HL-60 (cell line): ENCODE measurements at regions not wholly inside any gene's neighbourhood (a gene's known extent, or its start where the extent isn't known, plus 50 kb on each side); places are given as distances from the start of the nearest gene placed in this dataset.

Source experiments
- DNase-seq, 2 experiments: peaks; one replicate each; pipeline ENCODE4 v3.0.0-alpha.2; 2010 to 2020; ENCODE audit warnings: low read depth in 1 of 2, low spot score in 1 of 2
- H3K27ac ChIP-seq: fragments of 250-450 bp; sonication (Bioruptor Pico); replicated peaks from 2 replicates; pipeline ENCODE4 v1.5.1; 2020; ENCODE audit warnings: mild to moderate bottlenecking, moderate library complexity
- H3K27me3 ChIP-seq: fragments of 250-450 bp; sonication (Bioruptor Pico); 2 replicates; pipeline ENCODE4 v1.5.1; 2021; ENCODE audit warnings: mild to moderate bottlenecking, moderate library complexity; ENCODE audit not compliant: insufficient read depth, poor library complexity, severe bottlenecking
- H3K4me3 ChIP-seq: replicated peaks from 2 replicates; pipeline ENCODE4 v1.5.1; 2011; ENCODE audit warnings: mild to moderate bottlenecking, control low read depth, low read length; ENCODE audit not compliant: insufficient read depth
- GABPA ChIP-seq: IDR thresholded peaks from 2 replicates; pipeline ENCODE4 v1.6.1; 2012; ENCODE audit warnings: low read depth
- POLR2AphosphoS5 ChIP-seq: IDR thresholded peaks from 2 replicates; pipeline ENCODE4 v1.6.1; 2012; ENCODE audit warnings: low read depth
- SPI1 ChIP-seq: IDR thresholded peaks from 2 replicates; pipeline ENCODE4 v1.6.1; 2012; ENCODE audit warnings: low read depth, mild to moderate bottlenecking, borderline replicate concordance
- TF ChIP-seq, protein P1 (sequence below): IDR thresholded peaks from 2 replicates; pipeline ENCODE4 v1.6.1; 2012; ENCODE audit warnings: low read depth; ENCODE audit not compliant: insufficient replicate concordance
- TF ChIP-seq, protein P2 (sequence below): IDR thresholded peaks from one replicate; pipeline ENCODE4 v1.5.1; 2011; ENCODE audit warnings: low read length, control low read depth, inconsistent platforms; ENCODE audit not compliant: insufficient read depth

DNA sequence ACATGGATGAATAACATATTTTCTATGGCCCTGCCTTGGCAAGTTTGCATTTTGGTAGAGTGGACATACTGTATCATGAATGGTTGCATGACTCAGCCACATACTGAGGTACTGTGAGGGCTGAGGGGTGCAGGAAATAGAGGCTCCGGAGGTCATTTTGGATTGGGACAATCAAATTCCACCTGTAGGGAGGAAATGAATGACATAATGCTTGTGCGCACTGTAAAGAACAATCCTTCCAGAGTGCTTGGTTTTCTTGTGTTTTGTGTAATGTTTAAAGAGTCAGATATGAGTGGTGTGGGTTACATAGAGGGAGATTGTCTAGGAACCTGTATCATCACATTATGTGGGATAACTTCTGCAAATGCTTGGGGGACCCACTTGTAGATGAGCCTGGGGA lies 329.9 kb upstream of the PROX1 start:
- TF ChIP-seq, protein P1, sequence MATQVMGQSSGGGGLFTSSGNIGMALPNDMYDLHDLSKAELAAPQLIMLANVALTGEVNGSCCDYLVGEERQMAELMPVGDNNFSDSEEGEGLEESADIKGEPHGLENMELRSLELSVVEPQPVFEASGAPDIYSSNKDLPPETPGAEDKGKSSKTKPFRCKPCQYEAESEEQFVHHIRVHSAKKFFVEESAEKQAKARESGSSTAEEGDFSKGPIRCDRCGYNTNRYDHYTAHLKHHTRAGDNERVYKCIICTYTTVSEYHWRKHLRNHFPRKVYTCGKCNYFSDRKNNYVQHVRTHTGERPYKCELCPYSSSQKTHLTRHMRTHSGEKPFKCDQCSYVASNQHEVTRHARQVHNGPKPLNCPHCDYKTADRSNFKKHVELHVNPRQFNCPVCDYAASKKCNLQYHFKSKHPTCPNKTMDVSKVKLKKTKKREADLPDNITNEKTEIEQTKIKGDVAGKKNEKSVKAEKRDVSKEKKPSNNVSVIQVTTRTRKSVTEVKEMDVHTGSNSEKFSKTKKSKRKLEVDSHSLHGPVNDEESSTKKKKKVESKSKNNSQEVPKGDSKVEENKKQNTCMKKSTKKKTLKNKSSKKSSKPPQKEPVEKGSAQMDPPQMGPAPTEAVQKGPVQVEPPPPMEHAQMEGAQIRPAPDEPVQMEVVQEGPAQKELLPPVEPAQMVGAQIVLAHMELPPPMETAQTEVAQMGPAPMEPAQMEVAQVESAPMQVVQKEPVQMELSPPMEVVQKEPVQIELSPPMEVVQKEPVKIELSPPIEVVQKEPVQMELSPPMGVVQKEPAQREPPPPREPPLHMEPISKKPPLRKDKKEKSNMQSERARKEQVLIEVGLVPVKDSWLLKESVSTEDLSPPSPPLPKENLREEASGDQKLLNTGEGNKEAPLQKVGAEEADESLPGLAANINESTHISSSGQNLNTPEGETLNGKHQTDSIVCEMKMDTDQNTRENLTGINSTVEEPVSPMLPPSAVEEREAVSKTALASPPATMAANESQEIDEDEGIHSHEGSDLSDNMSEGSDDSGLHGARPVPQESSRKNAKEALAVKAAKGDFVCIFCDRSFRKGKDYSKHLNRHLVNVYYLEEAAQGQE: no peak
- no peak for TF ChIP-seq SPI1
- TF ChIP-seq GABPA: no peak
- no peak for TF ChIP-seq POLR2AphosphoS5
- TF ChIP-seq, protein P2, sequence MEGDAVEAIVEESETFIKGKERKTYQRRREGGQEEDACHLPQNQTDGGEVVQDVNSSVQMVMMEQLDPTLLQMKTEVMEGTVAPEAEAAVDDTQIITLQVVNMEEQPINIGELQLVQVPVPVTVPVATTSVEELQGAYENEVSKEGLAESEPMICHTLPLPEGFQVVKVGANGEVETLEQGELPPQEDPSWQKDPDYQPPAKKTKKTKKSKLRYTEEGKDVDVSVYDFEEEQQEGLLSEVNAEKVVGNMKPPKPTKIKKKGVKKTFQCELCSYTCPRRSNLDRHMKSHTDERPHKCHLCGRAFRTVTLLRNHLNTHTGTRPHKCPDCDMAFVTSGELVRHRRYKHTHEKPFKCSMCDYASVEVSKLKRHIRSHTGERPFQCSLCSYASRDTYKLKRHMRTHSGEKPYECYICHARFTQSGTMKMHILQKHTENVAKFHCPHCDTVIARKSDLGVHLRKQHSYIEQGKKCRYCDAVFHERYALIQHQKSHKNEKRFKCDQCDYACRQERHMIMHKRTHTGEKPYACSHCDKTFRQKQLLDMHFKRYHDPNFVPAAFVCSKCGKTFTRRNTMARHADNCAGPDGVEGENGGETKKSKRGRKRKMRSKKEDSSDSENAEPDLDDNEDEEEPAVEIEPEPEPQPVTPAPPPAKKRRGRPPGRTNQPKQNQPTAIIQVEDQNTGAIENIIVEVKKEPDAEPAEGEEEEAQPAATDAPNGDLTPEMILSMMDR: no peak
- H3K4me3 ChIP-seq: no peak overlapping the region
- no peak overlapping the region for H3K27ac ChIP-seq
- peaks cover 4% of the 10 kb centered on the region for H3K27me3 ChIP-seq
- DNase-seq: no peak

DNA sequence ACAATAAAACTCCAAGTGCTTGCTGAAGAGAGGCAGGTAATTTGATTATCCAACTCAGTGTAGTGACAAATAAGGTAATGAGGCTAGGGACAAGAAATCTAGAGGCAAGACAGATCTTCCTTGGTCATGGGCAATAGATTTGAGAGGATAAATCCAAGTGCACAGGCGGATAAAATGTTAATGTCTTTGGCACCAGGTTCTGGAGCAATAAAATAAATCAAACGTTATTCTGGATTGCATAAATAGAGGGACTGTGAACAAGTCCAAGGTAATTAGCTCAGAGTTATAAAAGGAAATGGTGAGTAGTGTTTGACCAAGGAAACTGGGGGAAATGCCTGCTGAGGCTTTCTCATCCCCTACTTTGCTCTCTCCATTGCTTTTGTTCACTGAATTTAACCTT lies 329.3 kb upstream of the PROX1 start:
- no peak for DNase-seq
- Histone ChIP-seq H3K4me3 (no peak overlapping the region), H3K27me3 (peaks cover 4% of the 10 kb centered on the region), H3K27ac (no peak overlapping the region)
- TF ChIP-seq GABPA (no peak), POLR2AphosphoS5 (no peak), SPI1 (no peak)
- TF ChIP-seq, protein P1: no peak
- TF ChIP-seq, protein P2: no peak

DNA sequence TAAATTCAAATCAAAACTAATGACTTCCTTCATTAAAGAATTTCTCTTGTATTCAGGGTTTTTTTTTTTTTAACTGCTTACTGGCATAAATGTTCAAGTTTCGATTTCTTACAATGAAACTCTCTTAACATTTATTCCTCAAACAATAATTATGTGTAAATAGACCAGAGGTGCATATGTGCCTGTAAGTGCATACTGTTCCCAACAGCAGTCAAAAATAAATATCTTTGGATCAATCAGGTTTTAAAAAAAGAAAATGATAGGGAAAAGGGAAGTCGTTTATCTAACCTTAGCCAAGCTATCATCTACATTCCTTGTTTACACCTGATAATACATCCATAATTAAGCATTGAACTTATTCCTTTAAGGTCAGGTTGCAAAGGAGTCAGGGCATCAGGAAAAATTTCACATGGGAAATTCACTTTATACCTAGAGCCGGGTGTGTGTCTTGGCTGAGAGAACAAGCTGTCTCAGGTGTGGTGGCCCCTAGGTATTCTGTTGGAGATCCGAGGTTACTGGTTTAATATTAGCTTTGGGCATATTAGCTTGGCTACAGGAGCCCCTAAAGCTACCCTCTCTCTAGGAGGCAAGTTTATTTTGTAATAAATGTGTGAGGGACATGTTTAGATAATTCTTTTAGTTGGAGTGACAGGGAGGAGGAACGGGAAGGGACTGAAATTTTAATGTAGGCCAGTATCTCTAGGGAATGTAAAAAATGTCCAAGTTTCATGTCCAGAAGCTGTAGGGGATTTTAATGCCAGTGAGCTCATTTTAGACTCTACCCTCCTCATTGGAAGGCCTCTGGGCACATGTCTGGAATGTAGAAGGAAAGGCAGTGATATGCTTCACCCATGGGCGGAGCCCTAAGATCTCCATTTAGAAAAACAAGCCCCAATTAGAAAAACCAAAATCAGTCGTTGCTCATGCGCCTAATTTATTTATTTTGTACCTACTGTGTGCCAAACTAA lies 327.9 kb upstream of the PROX1 start:
- no peak overlapping the region for H3K4me3 ChIP-seq
- peaks cover 4% of the 10 kb centered on the region for H3K27me3 ChIP-seq

More for the DNA sequence above, 327.9 kb upstream of the PROX1 start:
- no peak overlapping the region for H3K27ac ChIP-seq
- TF ChIP-seq POLR2AphosphoS5 (no peak), GABPA (no peak), SPI1 (no peak)
- TF ChIP-seq, protein P1: no peak
- TF ChIP-seq, protein P2: no peak
- no peak for DNase-seq
